ENCODE measurements at regions not wholly inside any gene's neighbourhood (a gene's known extent, or its start where the extent isn't known, plus 50 kb on each side); places are given as distances from the start of the nearest gene placed in this dataset.

- TF ChIP-seq PBX2 (CRISPR knock-in tag; IDR thresholded peaks at IDR 0.05; ENCODE audit: low read depth) (no peak), PBX2 (tag; conservative IDR thresholded peaks at IDR 0.05; ENCODE audit: low read depth) (no peak), SLC30A9 (CRISPR knock-in tag; IDR thresholded peaks at IDR 0.05) (no peak), ZC3H8 (IDR thresholded peaks at IDR 0.05) (no peak), ASH1L (IDR thresholded peaks at IDR 0.05; ENCODE audit: borderline replicate concordance, low read depth, partially characterized antibody) (no peak), CEBPG (CRISPR knock-in tag; IDR thresholded peaks at IDR 0.05) (no peak), CEBPG (tag; conservative IDR thresholded peaks at IDR 0.05 in 1 of 2, IDR thresholded peaks at IDR 0.05 in 1 of 2) (no peak), BHLHE40 (IDR thresholded peaks at IDR 0.05; ENCODE audit: low read length) (no peak), NCOA6 (IDR thresholded peaks at IDR 0.05) (no peak), MYBL2 (IDR thresholded peaks at IDR 0.05; ENCODE audit: low read depth) (no peak), MYBL2 (CRISPR knock-in tag; IDR thresholded peaks at IDR 0.05; ENCODE audit: borderline replicate concordance) (no peak), HDAC8 (tag; IDR thresholded peaks at IDR 0.05) (no peak), ZNF165 (CRISPR knock-in tag; IDR thresholded peaks at IDR 0.05; ENCODE audit: borderline replicate concordance) (no peak), ZNF717 (CRISPR knock-in tag; IDR thresholded peaks at IDR 0.05) (no peak), FOXP1 (CRISPR knock-in tag; IDR thresholded peaks at IDR 0.05) (no peak), ETV6 (IDR thresholded peaks at IDR 0.05; ENCODE audit: borderline replicate concordance in 1 of 2, low read depth in 2 of 2, low read length in 1 of 2) (no peak), ETV6 (CRISPR knock-in tag; IDR thresholded peaks at IDR 0.05; ENCODE audit: borderline replicate concordance) (no peak)
These were observed 637.0 kb downstream of the ZNF716 start (continued) for GRCh38 chr7:58086871-58087535.
